IMR-90 (cell line): ENCODE measurements at regions not wholly inside any gene's neighbourhood (a gene's known extent, or its start where the extent isn't known, plus 50 kb on each side); places are given as distances from the start of the nearest gene placed in this dataset.

Source experiments
- ATAC-seq: fragments of 200-7000 bp; cut with Tn5 transposase; 2 replicates; pipeline ENCODE4 v1.9.1; 2020; ENCODE audit warnings: low read depth, mild to moderate bottlenecking, moderate library complexity
- BruUV-seq: library from RNA; stranded (reverse); fragments of 400-500 nt; replicated peaks from 2 replicates; lab custom pipeline; 2021; lab: Mats Ljungman, UMichigan
- CTCF ChIA-PET: fragments of 300-600 bp; formaldehyde crosslinking; extraction: SDS; loops from one replicate; lab custom pipeline; 2021; ENCODE audit warnings: antibody characterized with exemption; lab: Yijun Ruan, JAX
- POLR2A ChIA-PET: fragments of 300-600 bp; sonication (Branson Sonifier 250); formaldehyde crosslinking; loops from one replicate; lab custom pipeline; 2022; ENCODE audit warnings: antibody characterized with exemption; ENCODE audit not compliant: unreplicated experiment; lab: Charles Lee
- DNase-seq: peaks from one replicate; pipeline ENCODE4 v3.0.0; 2013
- H2AFZ ChIP-seq: replicated peaks from 2 replicates; pipeline ENCODE3; 2013; ENCODE audit warnings: low read length, mild to moderate bottlenecking; ENCODE audit not compliant: poor library complexity
- H2AK5ac ChIP-seq: 2 replicates; pipeline ENCODE4 v1.6.1; 2013; ENCODE audit warnings: low read depth, low read length, inconsistent platforms
- H2AK9ac ChIP-seq: replicated peaks from 2 replicates; pipeline ENCODE3; 2013; ENCODE audit warnings: mild to moderate bottlenecking, low read depth, low read length, moderate library complexity; ENCODE audit not compliant: poor library complexity
- H2BK120ac ChIP-seq: 2 replicates; pipeline ENCODE4 v1.6.1; 2013; ENCODE audit warnings: low read depth, low read length, inconsistent platforms
- H2BK15ac ChIP-seq: 3 replicates; pipeline ENCODE4 v1.6.1; 2013; ENCODE audit warnings: low read depth, low read length, inconsistent platforms
- H2BK20ac ChIP-seq: 2 replicates; pipeline ENCODE4 v1.6.1; 2013; ENCODE audit warnings: low read depth, mild to moderate bottlenecking, inconsistent platforms, low read length, moderate library complexity
- H2BK5ac ChIP-seq: 2 replicates; pipeline ENCODE4 v1.6.1; 2013; ENCODE audit warnings: mild to moderate bottlenecking, low read depth, low read length, inconsistent platforms; ENCODE audit not compliant: poor library complexity, severe bottlenecking
- H3K14ac ChIP-seq: replicated peaks from 2 replicates; pipeline ENCODE4 v1.6.1; 2013; ENCODE audit warnings: low read depth, low read length, inconsistent platforms
- H3K18ac ChIP-seq: 2 replicates; pipeline ENCODE4 v1.6.1; 2013; ENCODE audit warnings: low read depth, low read length, control low read depth
- H3K23ac ChIP-seq: 2 replicates; pipeline ENCODE4 v1.6.1; 2013; ENCODE audit warnings: low read depth, low read length, inconsistent platforms
- H3K27ac ChIP-seq: 2 replicates; pipeline ENCODE4 v1.5.1; 2013; ENCODE audit warnings: mild to moderate bottlenecking, control low read depth, low read length; ENCODE audit not compliant: insufficient read depth
- H3K27me3 ChIP-seq: 2 replicates; pipeline ENCODE4 v1.6.1; 2013; ENCODE audit warnings: low read length; ENCODE audit not compliant: control insufficient read depth, insufficient read depth
- H3K36me3 ChIP-seq: 2 replicates; pipeline ENCODE4 v1.6.1; 2013; ENCODE audit warnings: low read length, mixed read lengths; ENCODE audit not compliant: control insufficient read depth, insufficient read depth
- H3K4ac ChIP-seq: 2 replicates; pipeline ENCODE4 v1.6.1; 2013; ENCODE audit warnings: low read depth, low read length, inconsistent platforms
- H3K4me1 ChIP-seq: 2 replicates; pipeline ENCODE4 v1.6.1; 2013; ENCODE audit warnings: low read length, mixed read lengths; ENCODE audit not compliant: control insufficient read depth, insufficient read depth
- H3K4me2 ChIP-seq: 2 replicates; pipeline ENCODE4 v1.6.1; 2013; ENCODE audit warnings: low read depth, mild to moderate bottlenecking, control low read depth, low read length, moderate library complexity
- H3K4me3 ChIP-seq: 2 replicates; pipeline ENCODE4 v1.5.1; 2013; ENCODE audit warnings: low read depth, mild to moderate bottlenecking, control low read depth, low read length, moderate library complexity; ENCODE audit not compliant: insufficient read depth
- H3K56ac ChIP-seq: 2 replicates; pipeline ENCODE4 v1.6.1; 2013; ENCODE audit warnings: low read length, inconsistent platforms; ENCODE audit not compliant: insufficient read depth; ENCODE audit errors: extremely low read depth
- H3K79me1 ChIP-seq, 2 experiments: 2 replicates each; pipeline ENCODE4 v1.6.1; 2013; ENCODE audit warnings: low read length in 2 of 2, inconsistent platforms in 1 of 2, low read depth in 1 of 2
- H3K9ac ChIP-seq: 2 replicates; pipeline ENCODE4 v1.6.1; 2013; ENCODE audit warnings: low read depth, low read length, control low read depth
- H3K9me1 ChIP-seq: 2 replicates; pipeline ENCODE4 v1.6.1; 2013; ENCODE audit warnings: low read length, inconsistent platforms; ENCODE audit not compliant: insufficient read depth
- H3K9me3 ChIP-seq: 2 replicates; pipeline ENCODE4 v1.6.1; 2013; ENCODE audit warnings: low read length; ENCODE audit not compliant: control insufficient read depth, insufficient read depth
- H4K20me1 ChIP-seq: 2 replicates; pipeline ENCODE4 v1.6.1; 2013; ENCODE audit warnings: low read length, inconsistent platforms; ENCODE audit not compliant: insufficient read depth
- H4K5ac ChIP-seq: 2 replicates; pipeline ENCODE4 v1.6.1; 2013; ENCODE audit warnings: mild to moderate bottlenecking, low read depth, low read length, control low read depth
- H4K8ac ChIP-seq, 2 experiments: 2 replicates each; pipeline ENCODE4 v1.6.1; 2013; ENCODE audit warnings: low read depth in 2 of 2, low read length in 2 of 2, control low read depth in 1 of 2, inconsistent platforms in 1 of 2
- H4K91ac ChIP-seq: 2 replicates; pipeline ENCODE4 v1.6.1; 2013; ENCODE audit warnings: low read depth, low read length, inconsistent platforms; ENCODE audit not compliant: insufficient read depth
- BHLHE40 ChIP-seq: fragments of 150-350 bp; IDR thresholded peaks from 2 replicates; pipeline ENCODE4 v1.6.1; 2016; ENCODE audit warnings: mild to moderate bottlenecking, low read depth, low read length
- CEBPB ChIP-seq: IDR thresholded peaks from 2 replicates; pipeline ENCODE4 v1.6.1; 2012; ENCODE audit warnings: low read depth, low read length, improper control_type of control experiment
- MAFK ChIP-seq: IDR thresholded peaks from 2 replicates; pipeline ENCODE4 v1.6.1; 2012; ENCODE audit warnings: low read depth, low read length, improper control_type of control experiment
- MXI1 ChIP-seq: IDR thresholded peaks from 2 replicates; pipeline ENCODE4 v1.6.1; 2012; ENCODE audit warnings: low read depth, mild to moderate bottlenecking, low read length, moderate library complexity, borderline replicate concordance
- WGBS, 2 experiments: methylation state at CpG; one replicate each; pipeline versions ENCODE4 v1.1.5 to v1.1.7; 2013; ENCODE audit warnings: missing lambda C conversion rate in 2 of 2; ENCODE audit not compliant: insufficient read length in 1 of 2; ENCODE audit errors: extremely low coverage in 2 of 2; 5-methylcytosine and 5-hydroxymethylcytosine counted together
- dilution Hi-C: fragments of 300-500 bp; cut with HindIII; formaldehyde crosslinking; loops from one replicate; pipeline ENCODE4 v1.14.3; 2018; ENCODE audit warnings: low sequenced_read_pairs; ENCODE audit not compliant: unreplicated experiment
- in situ Hi-C: fragments of 300-500 bp; cut with MboI; formaldehyde crosslinking; loops from 3 replicates; pipeline ENCODE4 v1.14.3; 2019; ENCODE audit warnings: low sequenced_read_pairs, inconsistent platforms, mixed read lengths
- intact Hi-C: fragments of 100-400 bp; cut with micrococcal nuclease; formaldehyde crosslinking; loops from 2 replicates; pipeline ENCODE4 v1.10.0; 2022
- TF ChIP-seq, protein P1 (sequence below): fragments of 150-350 bp; IDR thresholded peaks from 2 replicates; pipeline ENCODE4 v1.6.1; 2017; ENCODE audit warnings: mild to moderate bottlenecking, antibody characterized with exemption, low read length, low read depth
- TF ChIP-seq, protein P2 (sequence below): conservative IDR thresholded peaks from 2 replicates; pipeline ENCODE4 v1.5.1; 2012; ENCODE audit warnings: mild to moderate bottlenecking, low read depth, low read length, improper control_type of control experiment
- TF ChIP-seq, protein P3 (sequence below): fragments of 150-350 bp; IDR thresholded peaks from 2 replicates; pipeline ENCODE4 v1.6.1; 2016; ENCODE audit warnings: low read depth, mild to moderate bottlenecking, low read length, moderate library complexity, borderline replicate concordance

DNA sequence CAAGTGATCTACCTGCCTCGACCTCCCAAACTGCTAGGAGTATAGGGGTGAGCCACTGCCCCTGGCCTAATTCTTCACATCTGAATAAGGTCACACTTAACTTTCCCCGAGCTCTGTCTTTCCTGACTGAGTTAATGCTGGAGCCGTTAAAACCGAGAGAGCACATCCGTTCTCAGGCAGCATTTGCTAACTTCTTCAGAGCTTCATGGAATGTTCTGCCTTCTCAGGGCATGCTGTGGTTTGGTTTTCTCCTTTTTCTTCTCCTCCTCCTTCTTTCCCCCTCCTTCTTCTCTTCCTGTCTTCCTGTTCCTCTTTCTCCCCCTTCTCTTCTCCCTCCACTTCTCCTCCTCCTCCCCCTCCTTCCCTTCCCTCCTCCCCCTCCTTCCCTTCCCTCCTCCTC lies 119.9 kb downstream of the ASMT start:
- 54% methylated on average over 3 of the region's 5 CpGs; no CpG with 5 or more reads in 1 of the 2 experiments for WGBS, 2 experiments
- CTCF ChIA-PET = no interaction called here
- dilution Hi-C loops = no loop called here

More for the DNA sequence above, 119.9 kb downstream of the ASMT start:
- H2AK5ac ChIP-seq = no peak overlapping the region
- no peak overlapping the region for H3K18ac ChIP-seq
- H4K5ac ChIP-seq = no peak overlapping the region
- no TSS peak for BruUV-seq
- H3K4me3 ChIP-seq = no peak overlapping the region
- no peaks in the 10 kb centered on the region for H3K27me3 ChIP-seq
- H2BK5ac ChIP-seq = no peak overlapping the region
- H2BK120ac ChIP-seq = no peak overlapping the region
- H2BK20ac ChIP-seq = no peak overlapping the region
- no peaks in the 10 kb centered on the region for H3K36me3 ChIP-seq
- H3K23ac ChIP-seq = no peak overlapping the region
- in situ Hi-C loops = no loop called here
- H3K4me1 ChIP-seq = no peaks in the 10 kb centered on the region
- no peak for DNase-seq
- H2AFZ ChIP-seq = no peak overlapping the region
- no peak overlapping the region for H4K91ac ChIP-seq
- H3K14ac ChIP-seq = no peak overlapping the region
- H3K27ac ChIP-seq = no peak overlapping the region
- H4K8ac ChIP-seq = no peak overlapping the region
- no peak overlapping the region for H3K9ac ChIP-seq
- H3K9me3 ChIP-seq = peaks cover 12% of the 10 kb centered on the region
- no peak overlapping the region for H3K56ac ChIP-seq
- no peak for ATAC-seq
- H3K79me1 ChIP-seq = no peaks in the 10 kb centered on the region
- intact Hi-C loops = no loop called here
- H3K9me1 ChIP-seq = no peaks in the 10 kb centered on the region
- H2BK15ac ChIP-seq = no peak overlapping the region
- TF ChIP-seq, protein P1, sequence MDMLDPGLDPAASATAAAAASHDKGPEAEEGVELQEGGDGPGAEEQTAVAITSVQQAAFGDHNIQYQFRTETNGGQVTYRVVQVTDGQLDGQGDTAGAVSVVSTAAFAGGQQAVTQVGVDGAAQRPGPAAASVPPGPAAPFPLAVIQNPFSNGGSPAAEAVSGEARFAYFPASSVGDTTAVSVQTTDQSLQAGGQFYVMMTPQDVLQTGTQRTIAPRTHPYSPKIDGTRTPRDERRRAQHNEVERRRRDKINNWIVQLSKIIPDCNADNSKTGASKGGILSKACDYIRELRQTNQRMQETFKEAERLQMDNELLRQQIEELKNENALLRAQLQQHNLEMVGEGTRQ = no peak
- TF ChIP-seq BHLHE40 = no peak
- TF ChIP-seq, protein P2, sequence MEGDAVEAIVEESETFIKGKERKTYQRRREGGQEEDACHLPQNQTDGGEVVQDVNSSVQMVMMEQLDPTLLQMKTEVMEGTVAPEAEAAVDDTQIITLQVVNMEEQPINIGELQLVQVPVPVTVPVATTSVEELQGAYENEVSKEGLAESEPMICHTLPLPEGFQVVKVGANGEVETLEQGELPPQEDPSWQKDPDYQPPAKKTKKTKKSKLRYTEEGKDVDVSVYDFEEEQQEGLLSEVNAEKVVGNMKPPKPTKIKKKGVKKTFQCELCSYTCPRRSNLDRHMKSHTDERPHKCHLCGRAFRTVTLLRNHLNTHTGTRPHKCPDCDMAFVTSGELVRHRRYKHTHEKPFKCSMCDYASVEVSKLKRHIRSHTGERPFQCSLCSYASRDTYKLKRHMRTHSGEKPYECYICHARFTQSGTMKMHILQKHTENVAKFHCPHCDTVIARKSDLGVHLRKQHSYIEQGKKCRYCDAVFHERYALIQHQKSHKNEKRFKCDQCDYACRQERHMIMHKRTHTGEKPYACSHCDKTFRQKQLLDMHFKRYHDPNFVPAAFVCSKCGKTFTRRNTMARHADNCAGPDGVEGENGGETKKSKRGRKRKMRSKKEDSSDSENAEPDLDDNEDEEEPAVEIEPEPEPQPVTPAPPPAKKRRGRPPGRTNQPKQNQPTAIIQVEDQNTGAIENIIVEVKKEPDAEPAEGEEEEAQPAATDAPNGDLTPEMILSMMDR = no peak
- no peak for TF ChIP-seq MAFK
- TF ChIP-seq MXI1 = no peak
- TF ChIP-seq CEBPB = no peak
- TF ChIP-seq, protein P3, sequence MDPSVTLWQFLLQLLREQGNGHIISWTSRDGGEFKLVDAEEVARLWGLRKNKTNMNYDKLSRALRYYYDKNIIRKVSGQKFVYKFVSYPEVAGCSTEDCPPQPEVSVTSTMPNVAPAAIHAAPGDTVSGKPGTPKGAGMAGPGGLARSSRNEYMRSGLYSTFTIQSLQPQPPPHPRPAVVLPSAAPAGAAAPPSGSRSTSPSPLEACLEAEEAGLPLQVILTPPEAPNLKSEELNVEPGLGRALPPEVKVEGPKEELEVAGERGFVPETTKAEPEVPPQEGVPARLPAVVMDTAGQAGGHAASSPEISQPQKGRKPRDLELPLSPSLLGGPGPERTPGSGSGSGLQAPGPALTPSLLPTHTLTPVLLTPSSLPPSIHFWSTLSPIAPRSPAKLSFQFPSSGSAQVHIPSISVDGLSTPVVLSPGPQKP = no peak
- H3K4ac ChIP-seq = no peak overlapping the region
- H2AK9ac ChIP-seq = no peak overlapping the region
- H4K20me1 ChIP-seq = no peaks in the 10 kb centered on the region
- POLR2A ChIA-PET = no interaction called here
- H3K4me2 ChIP-seq = no peak overlapping the region
